NCI-H82 treated with DMSO at 0.1 percent for 48 hours (cell line): ENCODE measurements at regions not wholly inside any gene's neighbourhood (a gene's known extent, or its start where the extent isn't known, plus 50 kb on each side); places are given as distances from the start of the nearest gene placed in this dataset.
A peak's percentile ranks its signal among the peaks of the same experiment; 100 is the strongest.

Source experiments
- DNase-seq: peaks from one replicate; lab custom pipeline; 2025; ENCODE audit not compliant: unreplicated experiment; lab: John Stamatoyannopoulos, UW

GRCh38 chr14:44720707-44721106 lies 213.6 kb upstream of the FSCB start:
- DNase-seq: no peak

- DNase-seq: no peak
These were observed 205.1 kb upstream of the FSCB start for GRCh38 chr14:44712024-44712815.

GRCh38 chr14:44701563-44702263 lies 194.6 kb upstream of the FSCB start:
- no peak for DNase-seq

GRCh38 chr14:44700694-44701093 lies 193.6 kb upstream of the FSCB start:
- no peak for DNase-seq

GRCh38 chr14:44700184-44700583 lies 193.1 kb upstream of the FSCB start:
- DNase-seq: no peak

GRCh38 chr14:44699391-44699790 lies 192.3 kb upstream of the FSCB start:
- no peak for DNase-seq

GRCh38 chr14:44669496-44669895 lies 162.4 kb upstream of the FSCB start:
- no peak for DNase-seq

GRCh38 chr14:44663136-44663535 lies 156.1 kb upstream of the FSCB start:
- DNase-seq: no peak

GRCh38 chr14:44662250-44662891 lies 155.3 kb upstream of the FSCB start:
- no peak for DNase-seq

GRCh38 chr14:44658389-44658696 lies 151.3 kb upstream of the FSCB start:
- DNase-seq: no peak

- DNase-seq: peak; percentile 5
These were observed 150.8 kb upstream of the FSCB start for GRCh38 chr14:44657696-44658388.

GRCh38 chr14:44657203-44657602 lies 150.1 kb upstream of the FSCB start:
- DNase-seq: no peak

- DNase-seq: no peak
These were observed 147.5 kb upstream of the FSCB start for GRCh38 chr14:44654591-44654990.

- DNase-seq: no peak
These were observed 146.6 kb upstream of the FSCB start for GRCh38 chr14:44653641-44654040.

- no peak for DNase-seq
These were observed 145.6 kb upstream of the FSCB start for GRCh38 chr14:44652640-44653039.

GRCh38 chr14:44649061-44649460 lies 142.0 kb upstream of the FSCB start:
- no peak for DNase-seq

- DNase-seq: no peak
These were observed 133.3 kb upstream of the FSCB start for GRCh38 chr14:44640416-44640815.

GRCh38 chr14:44639781-44640385 lies 132.8 kb upstream of the FSCB start:
- DNase-seq: no peak

- DNase-seq: peak; percentile 18
These were observed 127.6 kb upstream of the FSCB start for GRCh38 chr14:44634692-44635091.

GRCh38 chr14:44626423-44626822 lies 119.3 kb upstream of the FSCB start:
- DNase-seq: no peak

GRCh38 chr14:44625098-44625497 lies 118.0 kb upstream of the FSCB start:
- DNase-seq: no peak
